HCT116 (cell line): ENCODE measurements at regions not wholly inside any gene's neighbourhood (a gene's known extent, or its start where the extent isn't known, plus 50 kb on each side); places are given as distances from the start of the nearest gene placed in this dataset.
"Not testable (repeated sequence)": the region's sequence is repeated elsewhere in the genome, so short reads cannot be mapped to it uniquely, and the experiment has no call there.

Source experiments
- ATAC-seq: fragments of 200-7000 bp; cut with Tn5 transposase; 2 replicates; pipeline ENCODE4 v1.9.1; 2020; ENCODE audit warnings: mild to moderate bottlenecking, moderate library complexity
- BruUV-seq: library from RNA; stranded (reverse); fragments of 400-500 nt; replicated peaks from 2 replicates; lab custom pipeline; 2021; lab: Mats Ljungman, UMichigan
- CTCF ChIA-PET: fragments of 300-600 bp; sonication (Branson Sonifier 250); formaldehyde crosslinking; loops from one replicate; lab custom pipeline; 2021; ENCODE audit warnings: antibody characterized with exemption; lab: Charles Lee
- POLR2A ChIA-PET: fragments of 300-600, 350-600 bp; sonication (Branson Sonifier 250); formaldehyde crosslinking; loops from one replicate; lab custom pipeline; 2021; ENCODE audit warnings: antibody characterized with exemption; lab: Charles Lee
- RAD21 ChIA-PET, 2 experiments: fragments of 300-600 bp; sonication (Branson Sonifier 250); formaldehyde crosslinking; loops; one replicate each; lab custom pipeline; 2023; ENCODE audit warnings: low total read pairs in 2 of 2; ENCODE audit not compliant: uncharacterized antibody in 2 of 2, unreplicated experiment in 2 of 2, low non-redundant PET in 1 of 2; lab: Charles Lee
- DNase-seq: peaks from one replicate; pipeline ENCODE4 v3.0.0-alpha.2; 2010; ENCODE audit warnings: low read depth, low spot score
- H2AFZ ChIP-seq: fragments of 200-600 bp; shearing (Covaris generic), sonication (generic); 2 replicates; pipeline ENCODE4 v1.6.1; 2017; ENCODE audit warnings: low read depth, mixed run types, mixed read lengths, antibody characterized with exemption, low read length; ENCODE audit not compliant: poor library complexity, severe bottlenecking
- H3K27ac ChIP-seq: 2 replicates; pipeline ENCODE4 v1.5.1; 2012; ENCODE audit warnings: low read depth, low read length
- H3K27me3 ChIP-seq: fragments of 200-600 bp; sonication (generic); 2 replicates; pipeline ENCODE4 v1.6.1; 2016; ENCODE audit warnings: mixed run types, low read length, mixed read lengths; ENCODE audit not compliant: insufficient read depth
- H3K36me3 ChIP-seq, 2 experiments: fragments of 200-500 bp in 1 of 2; fragments of 200-600 bp in 1 of 2; sonication (Bioruptor generic) in 1 of 2; sonication (generic) in 1 of 2; 2 replicates each; pipeline versions ENCODE4 v1.5.1 to v1.6.1; 2014 to 2016; ENCODE audit warnings: low read length in 2 of 2, inconsistent platforms in 1 of 2, mixed read lengths in 1 of 2, mixed run types in 1 of 2; ENCODE audit not compliant: insufficient read depth in 2 of 2, control insufficient read depth in 1 of 2
- H3K4me1 ChIP-seq, 2 experiments: fragments of 200-600 bp in 1 of 2; sonication (generic) in 1 of 2; 2 replicates each; pipeline versions ENCODE4 v1.5.1 to v1.6.1; 2012 to 2017; ENCODE audit warnings: low read length in 2 of 2, inconsistent platforms in 1 of 2, mild to moderate bottlenecking in 1 of 2, mixed read lengths in 1 of 2, mixed run types in 1 of 2, moderate library complexity in 1 of 2; ENCODE audit not compliant: insufficient read depth in 2 of 2, control insufficient read depth in 1 of 2
- H3K4me2 ChIP-seq: fragments of 200-600 bp; sonication (generic); 2 replicates; pipeline ENCODE4 v1.6.1; 2017; ENCODE audit warnings: mixed run types, low read length, mixed read lengths
- H3K4me3 ChIP-seq, 2 experiments: fragments of 200-600 bp in 1 of 2; sonication (generic) in 1 of 2; replicated peaks in 1 of 2; 2 replicates each; pipeline ENCODE4 v1.5.1; 2011 to 2016; ENCODE audit warnings: low read length in 2 of 2, control low read depth in 1 of 2, low read depth in 1 of 2, mild to moderate bottlenecking in 1 of 2, mixed read lengths in 1 of 2, mixed run types in 1 of 2
- H3K79me2 ChIP-seq: fragments of 200-600 bp; sonication (generic); 2 replicates; pipeline ENCODE4 v1.6.1; 2017; ENCODE audit warnings: mild to moderate bottlenecking, mixed run types, low read length, moderate library complexity, mixed read lengths; ENCODE audit not compliant: insufficient read depth
- H3K9ac ChIP-seq: fragments of 200-600 bp; sonication (generic); 2 replicates; pipeline ENCODE4 v1.6.1; 2016; ENCODE audit warnings: low read length, mixed read lengths
- H3K9me2 ChIP-seq: fragments of 200-600 bp; sonication (generic), shearing (Covaris generic); 2 replicates; pipeline ENCODE4 v1.6.1; 2017; ENCODE audit warnings: mixed run types, mild to moderate bottlenecking, moderate library complexity; ENCODE audit not compliant: insufficient read depth
- H3K9me3 ChIP-seq, 2 experiments: fragments of 200-500 bp in 1 of 2; fragments of 200-600 bp in 1 of 2; sonication (Bioruptor generic) in 1 of 2; sonication (generic) in 1 of 2; 2 replicates each; pipeline ENCODE4 v1.6.1; 2014 to 2017; ENCODE audit warnings: low read length in 2 of 2, mixed read lengths in 2 of 2, inconsistent platforms in 1 of 2, low read depth in 1 of 2, mild to moderate bottlenecking in 1 of 2, mixed run types in 1 of 2, moderate library complexity in 1 of 2; ENCODE audit not compliant: control insufficient read depth in 1 of 2, insufficient read depth in 1 of 2
- H4K20me1 ChIP-seq: fragments of 200-600 bp; sonication (generic), shearing (Covaris generic); 2 replicates; pipeline ENCODE4 v1.6.1; 2017; ENCODE audit warnings: mixed run types, mild to moderate bottlenecking, moderate library complexity; ENCODE audit not compliant: insufficient read depth
- EZH2phosphoT487 ChIP-seq: fragments of 200-600 bp; IDR thresholded peaks from 2 replicates; pipeline ENCODE4 v1.6.1; 2018; ENCODE audit warnings: antibody characterized with exemption, borderline replicate concordance
- FOSL1 ChIP-seq: IDR thresholded peaks from 2 replicates; pipeline ENCODE4 v1.6.1; 2012; ENCODE audit warnings: low read depth
- POLR2A ChIP-seq: IDR thresholded peaks from 2 replicates; pipeline ENCODE4 v1.7.0; 2011; ENCODE audit warnings: borderline replicate concordance; ENCODE audit not compliant: insufficient read depth, insufficient read length; ENCODE audit errors: extremely low read depth
- RAD21 ChIP-seq: IDR thresholded peaks from 2 replicates; pipeline ENCODE4 v1.6.1; 2012; ENCODE audit warnings: low read depth, mild to moderate bottlenecking
- SP1 ChIP-seq: IDR thresholded peaks from 2 replicates; pipeline ENCODE4 v1.6.1; 2012; ENCODE audit warnings: low read depth
- intact Hi-C: fragments of 100-400 bp; cut with micrococcal nuclease; formaldehyde crosslinking; loops from 2 replicates; pipeline ENCODE4 v1.10.0; 2022
- TF ChIP-seq, protein P1 (sequence below): IDR thresholded peaks from 2 replicates; pipeline ENCODE4 v1.6.1; 2012
- TF ChIP-seq, protein P2 (sequence below), 3 experiments: fragments of 200-600 bp in 1 of 3; sonication (generic) in 1 of 3; IDR thresholded peaks in 2 of 3; conservative IDR thresholded peaks in 1 of 3; 2 replicates each; pipeline ENCODE4 v1.5.1; 2012 to 2017; ENCODE audit warnings: low read depth in 2 of 3, low read length in 2 of 3, antibody characterized with exemption in 1 of 3, borderline replicate concordance in 1 of 3, control low read depth in 1 of 3, mild to moderate bottlenecking in 1 of 3, mixed read lengths in 1 of 3, mixed run types in 1 of 3, moderate library complexity in 1 of 3; ENCODE audit not compliant: insufficient read depth in 1 of 3

DNA sequence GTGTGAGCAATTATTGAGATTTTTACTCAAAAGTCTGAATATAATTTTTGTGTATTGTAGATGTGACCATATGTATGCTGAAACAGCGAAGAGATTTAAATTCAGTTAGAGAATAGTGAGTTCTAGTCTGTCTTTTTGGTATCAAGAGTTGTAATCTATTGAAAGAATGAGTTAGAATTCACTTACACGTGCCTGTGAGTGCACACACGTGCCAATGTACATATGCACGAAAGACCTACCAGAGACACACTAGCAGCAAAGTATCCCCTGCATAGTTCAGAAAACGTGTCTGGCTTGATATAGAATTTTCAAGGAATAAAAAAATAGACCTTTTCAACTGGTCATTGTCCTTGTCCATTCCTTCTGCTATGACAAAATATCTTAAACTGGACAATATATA is 64.8 kb upstream of the BHLHE40 start:
- no peaks in the 10 kb centered on the region for H3K36me3 ChIP-seq
- ChIA-PET POLR2A (no interaction called here), CTCF (no interaction called here)
- DNase-seq = no peak
- no peak overlapping the region for H3K27ac ChIP-seq
- no peak overlapping the region for H3K4me3 ChIP-seq
- no peak overlapping the region for H2AFZ ChIP-seq
- H3K4me2 ChIP-seq = no peak overlapping the region
- intact Hi-C loops = no loop called here
- no peaks in the 10 kb centered on the region for H3K4me1 ChIP-seq
- H3K9me2 ChIP-seq = no peaks in the 10 kb centered on the region
- no peaks in the 10 kb centered on the region; a peak in 1 of 4 replicates for H3K9me3 ChIP-seq
- no TSS peak for BruUV-seq
- H3K79me2 ChIP-seq = no peaks in the 10 kb centered on the region
- no peaks in the 10 kb centered on the region for H4K20me1 ChIP-seq
- no peak for TF ChIP-seq SP1
- TF ChIP-seq, protein P1, sequence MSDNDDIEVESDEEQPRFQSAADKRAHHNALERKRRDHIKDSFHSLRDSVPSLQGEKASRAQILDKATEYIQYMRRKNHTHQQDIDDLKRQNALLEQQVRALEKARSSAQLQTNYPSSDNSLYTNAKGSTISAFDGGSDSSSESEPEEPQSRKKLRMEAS = no peak
- no peak for TF ChIP-seq EZH2phosphoT487
- no peak for TF ChIP-seq POLR2A
- TF ChIP-seq, protein P2, sequence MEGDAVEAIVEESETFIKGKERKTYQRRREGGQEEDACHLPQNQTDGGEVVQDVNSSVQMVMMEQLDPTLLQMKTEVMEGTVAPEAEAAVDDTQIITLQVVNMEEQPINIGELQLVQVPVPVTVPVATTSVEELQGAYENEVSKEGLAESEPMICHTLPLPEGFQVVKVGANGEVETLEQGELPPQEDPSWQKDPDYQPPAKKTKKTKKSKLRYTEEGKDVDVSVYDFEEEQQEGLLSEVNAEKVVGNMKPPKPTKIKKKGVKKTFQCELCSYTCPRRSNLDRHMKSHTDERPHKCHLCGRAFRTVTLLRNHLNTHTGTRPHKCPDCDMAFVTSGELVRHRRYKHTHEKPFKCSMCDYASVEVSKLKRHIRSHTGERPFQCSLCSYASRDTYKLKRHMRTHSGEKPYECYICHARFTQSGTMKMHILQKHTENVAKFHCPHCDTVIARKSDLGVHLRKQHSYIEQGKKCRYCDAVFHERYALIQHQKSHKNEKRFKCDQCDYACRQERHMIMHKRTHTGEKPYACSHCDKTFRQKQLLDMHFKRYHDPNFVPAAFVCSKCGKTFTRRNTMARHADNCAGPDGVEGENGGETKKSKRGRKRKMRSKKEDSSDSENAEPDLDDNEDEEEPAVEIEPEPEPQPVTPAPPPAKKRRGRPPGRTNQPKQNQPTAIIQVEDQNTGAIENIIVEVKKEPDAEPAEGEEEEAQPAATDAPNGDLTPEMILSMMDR (IDR thresholded peaks at IDR 0.05 in 2 of 3, conservative IDR thresholded peaks at IDR 0.05 in 1 of 3; ENCODE audit: borderline replicate concordance in 1 of 3, insufficient read depth in 1 of 3, low read depth in 2 of 3, low read length in 2 of 3) = no peak
- TF ChIP-seq RAD21 = no peak
- no peak for TF ChIP-seq FOSL1
- TF ChIP-seq, all 23 proteins: peak for 0
- ATAC-seq = no peak
- no peak overlapping the region for H3K9ac ChIP-seq
- H3K27me3 ChIP-seq = no peaks in the 10 kb centered on the region
- RAD21 ChIA-PET = no interaction called here

DNA sequence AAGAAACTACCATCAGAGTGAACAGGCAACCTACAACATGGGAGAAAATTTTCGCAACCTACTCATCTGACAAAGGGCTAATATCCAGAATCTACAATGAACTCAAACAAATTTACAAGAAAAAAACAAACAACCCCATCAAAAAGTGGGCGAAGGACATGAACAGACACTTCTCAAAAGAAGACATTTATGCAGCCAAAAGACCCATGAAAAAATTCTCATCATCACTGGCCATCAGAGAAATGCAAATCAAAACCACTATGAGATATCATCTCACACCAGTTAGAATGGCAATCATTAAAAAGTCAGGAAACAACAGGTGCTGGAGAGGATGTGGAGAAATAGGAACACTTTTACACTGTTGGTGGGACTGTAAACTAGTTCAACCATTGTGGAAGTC is 57.6 kb upstream of the BHLHE40 start:
- H3K9me2 ChIP-seq, H3K9me3 ChIP-seq, ATAC-seq, H3K27ac ChIP-seq, POLR2A ChIA-PET, H3K27me3 ChIP-seq, RAD21 ChIA-PET, H4K20me1 ChIP-seq, CTCF ChIA-PET, BruUV-seq, H3K4me1 ChIP-seq, H3K36me3 ChIP-seq, H3K4me2 ChIP-seq, H3K4me3 ChIP-seq, H2AFZ ChIP-seq, H3K9ac ChIP-seq, DNase-seq, intact Hi-C loops, H3K79me2 ChIP-seq: not testable (repeated sequence)
